ENCODE measurements at regions not wholly inside any gene's neighbourhood (a gene's known extent, or its start where the extent isn't known, plus 50 kb on each side); places are given as distances from the start of the nearest gene placed in this dataset.
"Not testable (repeated sequence)": the region's sequence is repeated elsewhere in the genome, so short reads cannot be mapped to it uniquely, and the experiment has no call there.

DNA sequence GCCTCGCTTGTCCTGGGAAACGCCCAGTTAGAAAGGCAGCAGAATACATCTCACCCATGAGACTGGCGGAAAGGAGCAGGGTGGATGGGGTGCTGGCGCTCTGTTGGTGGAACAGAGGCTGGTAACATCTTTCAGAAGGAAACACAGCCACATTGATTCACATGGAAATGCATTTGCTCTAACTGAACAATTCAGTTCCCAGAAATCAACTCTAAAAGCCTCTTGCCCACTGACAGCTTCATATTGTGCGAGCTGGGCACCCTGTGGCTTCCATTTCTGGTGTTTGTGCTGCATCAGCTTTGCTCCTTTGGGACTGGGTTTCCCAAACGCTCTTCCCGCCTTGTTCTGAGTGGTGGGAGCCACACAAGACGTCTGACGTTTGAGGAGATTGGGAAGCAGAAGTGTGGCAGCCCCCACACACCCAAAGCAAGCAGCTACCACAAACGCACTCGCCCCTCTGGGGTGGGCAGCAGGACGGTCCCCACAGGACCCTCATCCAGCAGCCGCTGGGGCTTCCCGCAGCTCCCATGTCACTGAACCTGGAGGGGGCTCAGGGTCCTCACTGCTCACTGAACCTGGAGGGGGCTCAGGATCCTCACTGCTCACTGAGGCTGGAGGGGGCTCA, 229.5 kb downstream of the ERMARD start:
- DNase-seq (ENCODE audit: low read depth), result no peak

GRCh38 chr6:169979873-169980432, 228.5 kb downstream of the ERMARD start:
- DNase-seq (ENCODE audit: low read depth), result no peak

DNA sequence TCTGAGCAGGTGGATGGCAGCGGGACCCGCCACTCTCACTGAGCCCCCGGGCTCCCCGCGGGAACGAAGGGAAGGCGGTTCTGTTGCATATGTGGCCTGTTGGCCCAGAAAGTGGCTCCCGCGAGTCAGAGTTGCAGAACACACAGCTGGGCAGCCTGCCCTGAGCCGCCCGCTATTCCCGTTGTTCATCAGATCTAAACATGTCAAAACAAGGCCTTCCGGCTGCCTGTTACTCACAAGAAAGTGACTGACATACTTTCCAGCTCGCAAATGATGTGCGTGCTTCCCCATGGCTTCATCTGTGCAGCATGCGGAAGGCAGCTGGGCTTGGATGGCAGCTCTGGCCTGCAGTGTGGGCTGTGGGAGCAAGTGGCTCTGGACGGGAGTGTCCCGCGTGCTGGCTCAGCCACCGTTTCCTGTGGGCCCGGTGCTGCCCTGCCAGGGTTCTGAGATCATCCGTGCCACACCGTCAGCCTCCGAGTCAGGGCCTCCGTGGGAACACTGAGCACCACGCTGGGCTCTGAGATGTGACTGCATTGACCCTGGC, 227.3 kb downstream of the ERMARD start:
- DNase-seq (ENCODE audit: low read depth), result no peak

GRCh38 chr6:169977434-169978265, 226.2 kb downstream of the ERMARD start:
- DNase-seq (ENCODE audit: low read depth), result no peak

- DNase-seq (ENCODE audit: low read depth), result no peak
Observed at GRCh38 chr6:169976301-169977081, 225.1 kb downstream of the ERMARD start.

DNA sequence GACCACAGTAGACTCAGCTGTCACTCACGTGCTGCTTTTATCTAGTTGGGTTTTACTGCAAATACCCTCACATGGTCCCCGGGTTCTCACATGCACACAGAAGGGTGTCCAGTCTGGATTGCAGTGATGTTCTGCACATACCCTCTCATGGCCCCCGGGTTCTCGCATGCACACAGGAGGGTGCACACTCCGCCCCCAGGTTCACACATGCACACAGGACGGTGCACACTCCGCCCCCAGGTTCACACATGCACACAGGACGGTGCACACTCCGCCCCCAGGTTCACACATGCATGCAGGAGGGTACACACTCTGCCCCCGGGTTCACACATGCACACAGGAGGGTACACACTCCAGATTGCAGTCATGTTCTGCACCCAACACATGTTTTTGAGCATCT, 224.3 kb downstream of the ERMARD start:
- no peak for DNase-seq (ENCODE audit: low read depth)

- no peak for DNase-seq (ENCODE audit: low read depth)
Observed at GRCh38 chr6:169975286-169975685, 223.9 kb downstream of the ERMARD start.

DNA sequence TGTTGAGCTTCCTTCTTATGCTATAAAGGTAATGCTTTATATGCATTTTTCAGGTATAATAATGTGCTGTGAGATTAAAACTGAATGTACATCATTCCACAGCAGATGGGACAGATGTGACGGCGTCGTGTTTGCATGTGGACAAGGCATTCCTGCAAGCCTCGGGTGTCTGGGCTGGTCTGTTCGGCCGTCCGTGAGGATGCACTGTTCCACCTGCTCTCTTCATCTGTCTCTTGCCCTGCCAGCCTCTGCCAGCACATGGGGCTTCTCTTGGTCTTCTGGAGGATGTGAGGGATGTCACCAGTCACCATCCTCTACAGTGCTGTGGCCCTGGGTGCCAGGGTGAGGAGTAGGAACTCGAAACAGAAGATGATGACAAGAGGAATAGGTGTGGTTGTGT, 223.2 kb downstream of the ERMARD start:
- DNase-seq (ENCODE audit: low read depth), result no peak

DNA sequence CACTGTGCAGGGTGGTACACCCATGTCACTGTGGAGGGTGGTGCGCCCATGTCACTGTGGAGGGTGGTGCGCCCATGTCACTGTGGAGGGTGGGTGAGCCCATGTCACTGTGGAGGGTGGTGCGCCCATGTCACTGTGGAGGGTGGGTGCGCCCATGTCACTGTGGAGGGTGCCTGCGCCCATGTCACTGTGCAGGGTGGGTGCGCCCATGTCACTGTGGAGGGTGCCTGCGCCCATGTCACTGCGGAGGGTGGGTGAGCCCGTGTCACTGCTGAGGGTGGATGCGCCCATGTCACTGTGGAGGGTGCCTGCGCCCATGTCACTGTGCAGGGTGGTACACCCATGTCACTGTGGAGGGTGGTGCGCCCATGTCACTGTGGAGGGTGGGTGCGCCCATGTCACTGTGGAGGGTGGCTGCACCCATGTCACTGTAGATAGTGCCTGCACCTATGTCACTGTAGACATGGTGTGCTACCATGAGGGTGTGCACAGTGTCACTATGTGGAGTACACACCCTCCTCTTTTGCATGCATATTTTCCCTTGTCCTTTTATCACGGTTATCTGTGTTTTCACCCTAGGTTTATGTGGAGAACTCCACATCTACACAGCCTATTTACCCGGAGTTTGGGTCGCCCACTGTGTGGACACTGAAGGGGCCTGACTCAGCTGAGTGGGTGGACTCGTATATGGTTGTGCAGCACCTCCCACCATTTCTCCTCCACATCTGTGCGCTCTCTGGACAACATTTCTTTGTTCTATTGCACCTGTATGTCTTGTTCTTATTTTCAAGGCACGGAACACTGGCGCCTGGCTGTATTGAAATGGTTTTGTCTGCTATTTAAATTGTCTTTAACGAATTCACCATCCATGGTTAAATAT, 222.4 kb downstream of the ERMARD start:
- not testable (repeated sequence) for DNase-seq (ENCODE audit: low read depth)

GRCh38 chr6:169972736-169973135, 221.3 kb downstream of the ERMARD start:
- no peak for DNase-seq (ENCODE audit: low read depth)

DNA sequence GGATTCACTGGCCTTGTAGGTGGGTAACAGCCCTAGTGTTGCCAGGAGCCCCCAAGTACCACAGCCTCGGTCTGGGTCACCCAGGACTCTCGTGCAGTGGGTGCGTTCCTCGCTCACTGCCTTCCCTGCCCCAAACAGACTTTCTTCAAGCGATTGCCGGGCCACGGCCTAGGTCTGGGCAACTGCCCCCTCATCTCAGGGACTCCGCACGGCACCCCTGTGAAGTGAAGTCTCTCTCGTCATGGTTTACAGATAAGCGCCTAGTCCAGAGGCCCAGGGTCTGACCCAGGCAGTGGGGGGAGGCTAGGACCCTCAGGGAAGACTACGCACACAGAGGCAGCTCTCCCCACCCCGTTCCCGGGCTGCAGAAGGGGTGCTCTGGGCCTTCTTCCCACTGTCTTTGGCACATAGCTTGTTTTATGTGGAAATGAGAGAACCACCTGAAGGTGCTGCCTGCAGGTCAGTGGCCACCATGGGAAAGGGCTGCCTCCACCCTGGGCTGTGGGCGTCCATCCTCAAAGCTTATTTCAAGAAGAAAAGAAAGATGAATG, 220.8 kb downstream of the ERMARD start:
- no peak for DNase-seq (ENCODE audit: low read depth)

- no peak for DNase-seq (ENCODE audit: low read depth)
Observed at GRCh38 chr6:169971081-169971861, 219.8 kb downstream of the ERMARD start.

- no peak for DNase-seq (ENCODE audit: low read depth)
Observed at GRCh38 chr6:169970306-169970988, 219.0 kb downstream of the ERMARD start.

- no peak for DNase-seq (ENCODE audit: low read depth)
Observed at GRCh38 chr6:169969372-169970099, 218.1 kb downstream of the ERMARD start.

DNA sequence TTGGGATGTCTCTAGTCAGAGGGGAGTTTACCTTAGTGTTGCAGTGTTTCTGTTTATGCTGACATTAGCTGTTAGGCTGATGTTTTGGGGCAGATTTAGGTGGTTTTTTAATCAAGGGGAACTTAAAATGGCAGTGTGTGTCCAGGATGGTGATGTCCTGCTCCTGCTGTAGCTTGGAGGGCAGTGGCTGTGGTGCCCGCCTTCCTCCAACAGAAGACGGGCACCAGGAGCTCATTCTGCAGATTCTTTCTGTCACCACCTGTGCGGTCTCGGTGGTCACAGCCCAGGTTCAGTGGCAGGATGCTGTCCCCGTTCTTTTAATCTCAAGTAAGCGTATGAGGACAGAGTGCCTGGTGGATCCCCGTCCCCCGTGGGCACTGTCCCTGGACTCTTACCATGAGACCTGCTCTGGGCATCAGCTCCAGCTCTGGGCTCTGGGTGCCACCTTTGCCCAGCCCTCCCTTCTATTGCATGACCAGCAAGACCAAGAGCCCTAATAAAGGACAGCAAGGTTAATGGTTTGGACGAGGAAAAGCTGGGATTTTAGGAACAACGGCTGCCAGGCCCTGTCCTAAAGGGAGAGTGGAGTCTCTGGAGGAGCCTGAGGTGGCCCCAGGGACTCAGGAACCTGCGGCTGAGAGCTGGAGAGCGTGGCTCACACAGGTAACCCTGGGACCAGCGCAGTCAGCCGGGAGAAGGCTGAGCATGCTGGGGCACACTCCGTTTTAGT, 217.3 kb downstream of the ERMARD start:
- DNase-seq (ENCODE audit: low read depth), result no peak

- DNase-seq (ENCODE audit: low read depth), result no peak
Observed at GRCh38 chr6:169967687-169968086, 216.3 kb downstream of the ERMARD start.

- DNase-seq (ENCODE audit: low read depth), result no peak
Observed at GRCh38 chr6:169966312-169967181, 215.1 kb downstream of the ERMARD start.

Measured in stimulated activated CD8-positive, alpha-beta memory T cell treated with anti-CD3 and anti-CD28 coated beads, Interleukin-4, amount 100 ng/mL, for 24 hours (primary cell).